ENCODE measurements at regions not wholly inside any gene's neighbourhood (a gene's known extent, or its start where the extent isn't known, plus 50 kb on each side); places are given as distances from the start of the nearest gene placed in this dataset.

GRCh38 chr14:58826845-58827686 lies 189.3 kb downstream of the DACT1 start:
- H3K27me3 ChIP-seq (ENCODE audit: low read length) = no peaks in the 10 kb centered on the region
- no peaks in the 10 kb centered on the region for H3K36me3 ChIP-seq (ENCODE audit: insufficient read depth, low read length)
- H3K9ac ChIP-seq (ENCODE audit: low read length) = no peak overlapping the region
- no peak overlapping the region for H2AFZ ChIP-seq (ENCODE audit: low read length)
- H3K4me3 ChIP-seq (ENCODE audit: low read length) = no peak overlapping the region
- DNase-seq = peak; percentile 62
- H3K9me2 ChIP-seq (replicated peaks; ENCODE audit: insufficient read depth, low read length) = no peaks in the 10 kb centered on the region
- peaks cover 4% of the 10 kb centered on the region for H3K9me3 ChIP-seq (ENCODE audit: low read length)
- no peak overlapping the region for H3K27ac ChIP-seq (ENCODE audit: low read length)
- no peaks in the 10 kb centered on the region for H3K4me1 ChIP-seq (ENCODE audit: low read length)
- no peaks in the 10 kb centered on the region for H4K20me1 ChIP-seq (ENCODE audit: insufficient read depth, low read depth, low read length)
- H3K4me2 ChIP-seq (ENCODE audit: low read depth, low read length, poor library complexity, severe bottlenecking) = no peak overlapping the region
- H3K79me2 ChIP-seq (ENCODE audit: low read length) = no peaks in the 10 kb centered on the region

- Histone ChIP-seq H2AFZ (ENCODE audit: low read length) (no peak overlapping the region), H3K4me3 (ENCODE audit: low read length) (no peak overlapping the region), H3K27ac (ENCODE audit: low read length) (no peak overlapping the region), H3K9me2 (replicated peaks; ENCODE audit: insufficient read depth, low read length) (no peaks in the 10 kb centered on the region), H3K4me2 (ENCODE audit: low read depth, low read length, poor library complexity, severe bottlenecking) (no peak overlapping the region), H3K4me1 (ENCODE audit: low read length) (no peaks in the 10 kb centered on the region), H4K20me1 (ENCODE audit: insufficient read depth, low read depth, low read length) (no peaks in the 10 kb centered on the region), H3K79me2 (ENCODE audit: low read length) (no peaks in the 10 kb centered on the region), H3K36me3 (ENCODE audit: insufficient read depth, low read length) (no peaks in the 10 kb centered on the region), H3K27me3 (ENCODE audit: low read length) (no peaks in the 10 kb centered on the region), H3K9me3 (ENCODE audit: low read length) (peaks cover 4% of the 10 kb centered on the region), H3K9ac (ENCODE audit: low read length) (no peak overlapping the region)
- DNase-seq = no peak
These were observed 190.5 kb downstream of the DACT1 start for GRCh38 chr14:58828298-58828697.

- no peak for DNase-seq
- H4K20me1 ChIP-seq (ENCODE audit: insufficient read depth, low read depth, low read length) = no peaks in the 10 kb centered on the region
- H3K9me2 ChIP-seq (replicated peaks; ENCODE audit: insufficient read depth, low read length) = no peaks in the 10 kb centered on the region
- H2AFZ ChIP-seq (ENCODE audit: low read length) = no peak overlapping the region
- H3K27me3 ChIP-seq (ENCODE audit: low read length) = no peaks in the 10 kb centered on the region
- H3K4me2 ChIP-seq (ENCODE audit: low read depth, low read length, poor library complexity, severe bottlenecking) = no peak overlapping the region
- no peak overlapping the region for H3K4me3 ChIP-seq (ENCODE audit: low read length)
- no peak overlapping the region for H3K9ac ChIP-seq (ENCODE audit: low read length)
- peaks cover 4% of the 10 kb centered on the region for H3K9me3 ChIP-seq (ENCODE audit: low read length)
- no peaks in the 10 kb centered on the region for H3K36me3 ChIP-seq (ENCODE audit: insufficient read depth, low read length)
- H3K27ac ChIP-seq (ENCODE audit: low read length) = no peak overlapping the region
- H3K79me2 ChIP-seq (ENCODE audit: low read length) = no peaks in the 10 kb centered on the region
- H3K4me1 ChIP-seq (ENCODE audit: low read length) = no peaks in the 10 kb centered on the region
These were observed 191.8 kb downstream of the DACT1 start for GRCh38 chr14:58829594-58829993.

- H3K4me1 ChIP-seq (ENCODE audit: low read length) = no peaks in the 10 kb centered on the region
- H2AFZ ChIP-seq (ENCODE audit: low read length) = no peak overlapping the region
These were observed 192.4 kb downstream of the DACT1 start for GRCh38 chr14:58830121-58830520.

GRCh38 chr14:58832095-58832521 lies 194.3 kb downstream of the DACT1 start:
- Histone ChIP-seq H2AFZ (ENCODE audit: low read length) (no peak overlapping the region), H3K4me3 (ENCODE audit: low read length) (no peak overlapping the region), H3K79me2 (ENCODE audit: low read length) (no peaks in the 10 kb centered on the region), H3K4me2 (ENCODE audit: low read depth, low read length, poor library complexity, severe bottlenecking) (no peak overlapping the region), H3K9ac (ENCODE audit: low read length) (no peak overlapping the region), H3K9me3 (ENCODE audit: low read length) (peaks cover 3% of the 10 kb centered on the region), H3K4me1 (ENCODE audit: low read length) (no peaks in the 10 kb centered on the region), H3K9me2 (replicated peaks; ENCODE audit: insufficient read depth, low read length) (no peaks in the 10 kb centered on the region), H3K27ac (ENCODE audit: low read length) (no peak overlapping the region), H3K36me3 (ENCODE audit: insufficient read depth, low read length) (no peaks in the 10 kb centered on the region), H3K27me3 (ENCODE audit: low read length) (no peaks in the 10 kb centered on the region), H4K20me1 (ENCODE audit: insufficient read depth, low read depth, low read length) (no peaks in the 10 kb centered on the region)
- DNase-seq = no peak

More at GRCh38 chr14:58830121-58830520, 192.4 kb downstream of the DACT1 start:
- no peaks in the 10 kb centered on the region for H3K27me3 ChIP-seq (ENCODE audit: low read length)
- no peaks in the 10 kb centered on the region for H3K79me2 ChIP-seq (ENCODE audit: low read length)
- no peak overlapping the region for H3K4me2 ChIP-seq (ENCODE audit: low read depth, low read length, poor library complexity, severe bottlenecking)
- no peaks in the 10 kb centered on the region for H4K20me1 ChIP-seq (ENCODE audit: insufficient read depth, low read depth, low read length)
- no peak overlapping the region for H3K27ac ChIP-seq (ENCODE audit: low read length)
- no peak overlapping the region for H3K4me3 ChIP-seq (ENCODE audit: low read length)
- H3K9ac ChIP-seq (ENCODE audit: low read length) = no peak overlapping the region
- no peaks in the 10 kb centered on the region for H3K36me3 ChIP-seq (ENCODE audit: insufficient read depth, low read length)
- H3K9me2 ChIP-seq (replicated peaks; ENCODE audit: insufficient read depth, low read length) = no peaks in the 10 kb centered on the region
- H3K9me3 ChIP-seq (ENCODE audit: low read length) = peaks cover 4% of the 10 kb centered on the region
- DNase-seq = no peak

- no peaks in the 10 kb centered on the region for H4K20me1 ChIP-seq (ENCODE audit: insufficient read depth, low read depth, low read length)
- H3K4me1 ChIP-seq (ENCODE audit: low read length) = no peaks in the 10 kb centered on the region
- no peak overlapping the region for H3K4me3 ChIP-seq (ENCODE audit: low read length)
- H3K9me2 ChIP-seq (replicated peaks; ENCODE audit: insufficient read depth, low read length) = no peaks in the 10 kb centered on the region
- no peak overlapping the region for H2AFZ ChIP-seq (ENCODE audit: low read length)
- no peaks in the 10 kb centered on the region for H3K9me3 ChIP-seq (ENCODE audit: low read length)
- H3K79me2 ChIP-seq (ENCODE audit: low read length) = no peaks in the 10 kb centered on the region
- H3K4me2 ChIP-seq (ENCODE audit: low read depth, low read length, poor library complexity, severe bottlenecking) = no peak overlapping the region
- no peak overlapping the region for H3K9ac ChIP-seq (ENCODE audit: low read length)
- H3K27ac ChIP-seq (ENCODE audit: low read length) = no peak overlapping the region
- no peaks in the 10 kb centered on the region for H3K36me3 ChIP-seq (ENCODE audit: insufficient read depth, low read length)
- DNase-seq = no peak
- no peaks in the 10 kb centered on the region for H3K27me3 ChIP-seq (ENCODE audit: low read length)
These were observed 196.0 kb downstream of the DACT1 start for GRCh38 chr14:58833634-58834378.

GRCh38 chr14:58836303-58836974 lies 198.7 kb downstream of the DACT1 start:
- no peak overlapping the region for H3K4me3 ChIP-seq (ENCODE audit: low read length)
- H3K27me3 ChIP-seq (ENCODE audit: low read length) = no peaks in the 10 kb centered on the region; the same call in 1 of the 2 replicates

GRCh38 chr14:58839233-58839632 lies 201.5 kb downstream of the DACT1 start:
- Histone ChIP-seq H3K36me3 (ENCODE audit: insufficient read depth, low read length) (no peaks in the 10 kb centered on the region), H2AFZ (ENCODE audit: low read length) (no peak overlapping the region), H3K9ac (ENCODE audit: low read length) (no peak overlapping the region), H3K27ac (ENCODE audit: low read length) (no peak overlapping the region), H3K79me2 (ENCODE audit: low read length) (no peaks in the 10 kb centered on the region), H3K4me2 (ENCODE audit: low read depth, low read length, poor library complexity, severe bottlenecking) (no peak overlapping the region), H3K4me1 (ENCODE audit: low read length) (no peaks in the 10 kb centered on the region), H3K4me3 (ENCODE audit: low read length) (no peak overlapping the region), H3K27me3 (ENCODE audit: low read length) (no peaks in the 10 kb centered on the region; the same call in 1 of the 2 replicates), H3K9me2 (replicated peaks; ENCODE audit: insufficient read depth, low read length) (no peaks in the 10 kb centered on the region), H4K20me1 (ENCODE audit: insufficient read depth, low read depth, low read length) (no peaks in the 10 kb centered on the region), H3K9me3 (ENCODE audit: low read length) (no peaks in the 10 kb centered on the region)
- no peak for DNase-seq

More at GRCh38 chr14:58836303-58836974, 198.7 kb downstream of the DACT1 start:
- no peak overlapping the region for H3K27ac ChIP-seq (ENCODE audit: low read length)
- H4K20me1 ChIP-seq (ENCODE audit: insufficient read depth, low read depth, low read length) = no peaks in the 10 kb centered on the region
- H3K9me2 ChIP-seq (replicated peaks; ENCODE audit: insufficient read depth, low read length) = no peaks in the 10 kb centered on the region
- no peaks in the 10 kb centered on the region for H3K4me1 ChIP-seq (ENCODE audit: low read length)
- no peak overlapping the region for H3K4me2 ChIP-seq (ENCODE audit: low read depth, low read length, poor library complexity, severe bottlenecking)
- H2AFZ ChIP-seq (ENCODE audit: low read length) = no peak overlapping the region
- no peak overlapping the region for H3K9ac ChIP-seq (ENCODE audit: low read length)
- no peaks in the 10 kb centered on the region for H3K9me3 ChIP-seq (ENCODE audit: low read length)
- no peak for DNase-seq
- no peaks in the 10 kb centered on the region for H3K79me2 ChIP-seq (ENCODE audit: low read length)
- no peaks in the 10 kb centered on the region for H3K36me3 ChIP-seq (ENCODE audit: insufficient read depth, low read length)

All from Karpas-422 (cell line).